GM23248 (cell line): ENCODE measurements at regions not wholly inside any gene's neighbourhood (a gene's known extent, or its start where the extent isn't known, plus 50 kb on each side); places are given as distances from the start of the nearest gene placed in this dataset.

Experiments
- EZH2 ChIP-seq: fragments of 200-600 bp; sonication (generic); IDR thresholded peaks from 2 replicates; pipeline ENCODE4 v1.6.1; 2018; ENCODE audit warnings: antibody characterized with exemption, mild to moderate bottlenecking; ENCODE audit not compliant: insufficient read depth, poor library complexity, severe bottlenecking
- EZH2phosphoT487 ChIP-seq: fragments of 200-600 bp; sonication (generic); IDR thresholded peaks from 2 replicates; pipeline ENCODE4 v1.6.1; 2018; ENCODE audit warnings: antibody characterized with exemption, moderate library complexity, mild to moderate bottlenecking, low read depth; ENCODE audit not compliant: insufficient read depth

DNA sequence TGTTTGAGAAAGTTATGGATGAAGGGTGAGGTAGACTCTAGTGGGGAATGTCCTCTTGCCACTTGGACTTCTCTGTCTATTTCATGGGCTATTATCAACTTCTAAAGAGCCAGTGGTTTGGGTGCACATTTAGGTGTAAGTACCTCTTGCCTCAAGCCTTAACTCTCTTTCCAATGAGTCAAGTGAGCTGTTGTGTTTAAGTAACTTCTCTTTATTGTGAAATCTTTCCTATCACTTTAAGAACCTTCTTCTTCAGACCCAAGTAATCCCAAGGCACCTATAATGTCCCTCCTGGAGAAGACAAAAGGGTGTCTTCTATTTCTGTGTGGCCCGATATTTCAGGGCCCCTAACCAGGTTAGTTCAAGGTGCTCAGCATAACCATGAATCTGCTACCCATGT is 90.5 kb upstream of the VPREB1 start:
- TF ChIP-seq EZH2 (no peak), EZH2phosphoT487 (no peak)
